Ovary (tissue), 3 donors: ENCODE measurements at regions not wholly inside any gene's neighbourhood (a gene's known extent, or its start where the extent isn't known, plus 50 kb on each side); places are given as distances from the start of the nearest gene placed in this dataset.

ENCODE experiments used
- POLR2A ChIP-seq: fragments of 450-650 bp; IDR thresholded peaks from one replicate; pipeline ENCODE4 v1.6.1; 2017; ENCODE audit warnings: antibody characterized with exemption, mild to moderate bottlenecking, moderate library complexity
- TF ChIP-seq, protein P1 (sequence below), 3 donors: fragments of 450-650 bp in 2 of 3; fragments of 200-600 bp in 1 of 3; IDR thresholded peaks; one replicate each; pipeline versions ENCODE4 v1.5.1 to v1.8.0; 2016 to 2022; ENCODE audit warnings: antibody characterized with exemption in 3 of 3, mild to moderate bottlenecking in 1 of 3
- donor health status: DM: no; HTN: no; CAD: no.

DNA sequence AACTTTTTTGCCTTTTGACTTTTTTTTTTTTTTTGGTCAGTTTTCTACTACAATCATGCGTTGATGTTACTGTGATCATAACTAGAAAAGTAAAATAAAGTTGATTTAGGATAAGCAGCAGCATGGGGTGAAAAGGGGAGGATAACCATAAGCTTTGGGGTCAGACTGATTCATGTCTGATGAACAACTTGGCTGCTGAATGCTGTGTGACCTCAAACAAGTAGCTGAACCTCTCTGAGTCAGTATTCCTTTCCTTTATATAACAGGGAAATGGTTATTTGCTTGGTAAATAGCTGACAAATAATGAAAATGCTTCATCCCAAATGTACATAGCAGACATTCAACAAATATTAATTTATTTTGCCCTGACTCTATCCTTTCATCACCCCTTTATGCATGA, 413.0 kb downstream of the VRK1 start:
- TF ChIP-seq, protein P1, sequence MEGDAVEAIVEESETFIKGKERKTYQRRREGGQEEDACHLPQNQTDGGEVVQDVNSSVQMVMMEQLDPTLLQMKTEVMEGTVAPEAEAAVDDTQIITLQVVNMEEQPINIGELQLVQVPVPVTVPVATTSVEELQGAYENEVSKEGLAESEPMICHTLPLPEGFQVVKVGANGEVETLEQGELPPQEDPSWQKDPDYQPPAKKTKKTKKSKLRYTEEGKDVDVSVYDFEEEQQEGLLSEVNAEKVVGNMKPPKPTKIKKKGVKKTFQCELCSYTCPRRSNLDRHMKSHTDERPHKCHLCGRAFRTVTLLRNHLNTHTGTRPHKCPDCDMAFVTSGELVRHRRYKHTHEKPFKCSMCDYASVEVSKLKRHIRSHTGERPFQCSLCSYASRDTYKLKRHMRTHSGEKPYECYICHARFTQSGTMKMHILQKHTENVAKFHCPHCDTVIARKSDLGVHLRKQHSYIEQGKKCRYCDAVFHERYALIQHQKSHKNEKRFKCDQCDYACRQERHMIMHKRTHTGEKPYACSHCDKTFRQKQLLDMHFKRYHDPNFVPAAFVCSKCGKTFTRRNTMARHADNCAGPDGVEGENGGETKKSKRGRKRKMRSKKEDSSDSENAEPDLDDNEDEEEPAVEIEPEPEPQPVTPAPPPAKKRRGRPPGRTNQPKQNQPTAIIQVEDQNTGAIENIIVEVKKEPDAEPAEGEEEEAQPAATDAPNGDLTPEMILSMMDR (IDR thresholded peaks at IDR 0.05) = no peak
- no peak for TF ChIP-seq POLR2A
